ENCODE measurements at regions not wholly inside any gene's neighbourhood (a gene's known extent, or its start where the extent isn't known, plus 50 kb on each side); places are given as distances from the start of the nearest gene placed in this dataset.

- POLR2A ChIA-PET (ENCODE audit: partially characterized antibody): no interaction called here
- H4K5ac ChIP-seq (ENCODE audit: insufficient read length, low read depth, low read length): no peak overlapping the region
- no peaks in the 10 kb centered on the region for H3K79me1 ChIP-seq (ENCODE audit: low read depth, low read length)
- H4K91ac ChIP-seq (replicated peaks; ENCODE audit: insufficient read length, low read length): no peak overlapping the region
- H2BK20ac ChIP-seq (ENCODE audit: low read length): no peak overlapping the region
- whole genome bisulfite sequencing, 2 experiments (ENCODE audit: extremely low coverage in 1 of 2, insufficient coverage in 1 of 2, insufficient read length in 1 of 2, insufficient replicate concordance in 2 of 2, low coverage in 1 of 2, low lambda C conversion rate in 2 of 2, missing lambda C conversion rate in 1 of 2): 100% methylated on average over 3 of the region's 3 CpGs; no CpG with 5 or more reads in 1 of the 2 experiments
- no peak overlapping the region for H2AK5ac ChIP-seq (ENCODE audit: low read depth, low read length)
- no peak for FAIRE-seq
- no peak overlapping the region for H3K18ac ChIP-seq (ENCODE audit: extremely low read depth, low read length)
- H3K4me3 ChIP-seq (ENCODE audit: extremely low read depth in 1 of 4, insufficient read depth in 2 of 4, low read depth in 3 of 4, low read length in 4 of 4): no peak overlapping the region
- CTCF ChIA-PET (ENCODE audit: partially characterized antibody): interaction anchor here (0.8 kb wide), 1 partner anchor 18 kb away, joined by 4 read pairs; no protein-coding TSS in a partner anchor
- H2AFZ ChIP-seq (ENCODE audit: low read length): no peak overlapping the region
- H3K56ac ChIP-seq (replicated peaks; ENCODE audit: insufficient read length, low read depth, low read length): no peak overlapping the region
- no peaks in the 10 kb centered on the region for H3K79me2 ChIP-seq (ENCODE audit: control insufficient read depth in 1 of 2, insufficient read depth in 2 of 2, low read length in 2 of 2)
- H3K23ac ChIP-seq (ENCODE audit: insufficient read length): no peak overlapping the region
- H3K9me3 ChIP-seq (ENCODE audit: insufficient read depth in 2 of 2, low read depth in 1 of 2, low read length in 1 of 2): no peaks in the 10 kb centered on the region
- no peak overlapping the region for H3K27ac ChIP-seq (ENCODE audit: low read depth, low read length)
- no peak overlapping the region for H2BK12ac ChIP-seq (ENCODE audit: low read depth, low read length)
- H2BK120ac ChIP-seq (replicated peaks; ENCODE audit: low read depth, low read length): no peak overlapping the region
- H2BK15ac ChIP-seq (ENCODE audit: low read length): no peak overlapping the region
- no peak overlapping the region for H3K4ac ChIP-seq (replicated peaks; ENCODE audit: insufficient read length, low read depth, low read length)
- H3K4me1 ChIP-seq (replicated peaks in 1 of 4; ENCODE audit: control insufficient read depth in 3 of 4, insufficient read depth in 4 of 4, low read length in 3 of 4): no peaks in the 10 kb centered on the region
- H3K27me3 ChIP-seq (replicated peaks in 1 of 4; ENCODE audit: control insufficient read depth in 3 of 4, extremely low read depth in 1 of 4, insufficient read depth in 3 of 4, low read length in 3 of 4): no peaks in the 10 kb centered on the region
- no peak overlapping the region for H3K4me2 ChIP-seq (ENCODE audit: insufficient read depth in 1 of 2, low read depth in 2 of 2, low read length in 2 of 2)
- H3K9ac ChIP-seq (replicated peaks in 1 of 4; ENCODE audit: extremely low read depth in 1 of 4, low read depth in 3 of 4, low read length in 3 of 4): no peak overlapping the region
- no peak overlapping the region for H4K8ac ChIP-seq (ENCODE audit: extremely low read depth, insufficient read depth, low read length)
- H3K36me3 ChIP-seq (ENCODE audit: control insufficient read depth in 2 of 4, insufficient read depth in 4 of 4, low read length in 3 of 4): no peaks in the 10 kb centered on the region
- TF ChIP-seq CTCF (IDR thresholded peaks at IDR 0.05; ENCODE audit: control extremely low read depth in 1 of 3, insufficient read depth in 1 of 3, low read depth in 1 of 3, low read length in 3 of 3) (no peak), ATF3 (IDR thresholded peaks at IDR 0.05; ENCODE audit: insufficient read depth, low read depth, low read length) (no peak), SP2 (IDR thresholded peaks at IDR 0.05; ENCODE audit: low read length) (no peak), SP1 (IDR thresholded peaks at IDR 0.05; ENCODE audit: low read depth, low read length) (no peak), KDM4A (IDR thresholded peaks at IDR 0.05; ENCODE audit: low read depth, low read length, severe bottlenecking) (no peak), RFX5 (IDR thresholded peaks at IDR 0.05; ENCODE audit: borderline replicate concordance, low read depth, low read length) (no peak), CHD2 (IDR thresholded peaks at IDR 0.05; ENCODE audit: low read length) (no peak), POLR2A (IDR thresholded peaks at IDR 0.05; ENCODE audit: control extremely low read depth in 1 of 2, low read depth in 2 of 2, low read length in 2 of 2) (no peak)
- no peaks in the 10 kb centered on the region for H4K20me1 ChIP-seq (replicated peaks in 1 of 2; ENCODE audit: control insufficient read depth in 1 of 2, insufficient read depth in 2 of 2, low read length in 2 of 2)
- no peak for DNase-seq (ENCODE audit: low read depth in 1 of 2, low spot score in 2 of 2)
- no peak overlapping the region for H2BK5ac ChIP-seq (ENCODE audit: low read depth, low read length)
- H3K23me2 ChIP-seq (ENCODE audit: low read depth, low read length): no peaks in the 10 kb centered on the region; the same call in 1 of the 2 replicates
- no peak overlapping the region for H3K14ac ChIP-seq (ENCODE audit: insufficient read length)
These were observed 145.3 kb upstream of the CDH20 start for GRCh38 chr18:61187971-61188370.

All from H1 (cell line).